ENCODE measurements at regions not wholly inside any gene's neighbourhood (a gene's known extent, or its start where the extent isn't known, plus 50 kb on each side); places are given as distances from the start of the nearest gene placed in this dataset.
"Not testable (repeated sequence)": the region's sequence is repeated elsewhere in the genome, so short reads cannot be mapped to it uniquely, and the experiment has no call there.

DNA sequence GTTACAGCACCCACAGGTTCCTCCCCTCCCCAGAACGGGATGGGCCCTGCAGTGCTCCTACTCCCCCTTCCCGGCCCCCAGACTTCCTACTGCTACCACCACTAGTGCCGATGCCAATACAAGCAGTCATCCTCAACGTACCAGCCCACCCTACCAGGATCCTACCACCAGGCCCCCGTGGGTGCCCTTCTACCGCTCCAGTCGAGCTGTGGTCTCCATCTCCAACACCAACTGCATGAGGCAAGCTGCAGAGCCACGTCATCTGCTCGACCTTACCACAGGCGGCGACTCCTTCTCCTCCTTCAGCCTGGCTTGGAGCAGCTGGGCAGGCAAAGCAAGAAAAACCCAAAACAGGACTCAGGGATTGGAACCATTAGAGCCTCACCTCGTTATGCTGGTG lies 396.3 kb downstream of the KCNJ18 start:
- TF ChIP-seq, protein P1, sequence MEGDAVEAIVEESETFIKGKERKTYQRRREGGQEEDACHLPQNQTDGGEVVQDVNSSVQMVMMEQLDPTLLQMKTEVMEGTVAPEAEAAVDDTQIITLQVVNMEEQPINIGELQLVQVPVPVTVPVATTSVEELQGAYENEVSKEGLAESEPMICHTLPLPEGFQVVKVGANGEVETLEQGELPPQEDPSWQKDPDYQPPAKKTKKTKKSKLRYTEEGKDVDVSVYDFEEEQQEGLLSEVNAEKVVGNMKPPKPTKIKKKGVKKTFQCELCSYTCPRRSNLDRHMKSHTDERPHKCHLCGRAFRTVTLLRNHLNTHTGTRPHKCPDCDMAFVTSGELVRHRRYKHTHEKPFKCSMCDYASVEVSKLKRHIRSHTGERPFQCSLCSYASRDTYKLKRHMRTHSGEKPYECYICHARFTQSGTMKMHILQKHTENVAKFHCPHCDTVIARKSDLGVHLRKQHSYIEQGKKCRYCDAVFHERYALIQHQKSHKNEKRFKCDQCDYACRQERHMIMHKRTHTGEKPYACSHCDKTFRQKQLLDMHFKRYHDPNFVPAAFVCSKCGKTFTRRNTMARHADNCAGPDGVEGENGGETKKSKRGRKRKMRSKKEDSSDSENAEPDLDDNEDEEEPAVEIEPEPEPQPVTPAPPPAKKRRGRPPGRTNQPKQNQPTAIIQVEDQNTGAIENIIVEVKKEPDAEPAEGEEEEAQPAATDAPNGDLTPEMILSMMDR (IDR thresholded peaks at IDR 0.05), result not testable (repeated sequence)
- not testable (repeated sequence) for TF ChIP-seq POLR2A (IDR thresholded peaks at IDR 0.05)

All from esophagus squamous epithelium (tissue), 4 donors.